ENCODE measurements at regions not wholly inside any gene's neighbourhood (a gene's known extent, or its start where the extent isn't known, plus 50 kb on each side); places are given as distances from the start of the nearest gene placed in this dataset.

DNA sequence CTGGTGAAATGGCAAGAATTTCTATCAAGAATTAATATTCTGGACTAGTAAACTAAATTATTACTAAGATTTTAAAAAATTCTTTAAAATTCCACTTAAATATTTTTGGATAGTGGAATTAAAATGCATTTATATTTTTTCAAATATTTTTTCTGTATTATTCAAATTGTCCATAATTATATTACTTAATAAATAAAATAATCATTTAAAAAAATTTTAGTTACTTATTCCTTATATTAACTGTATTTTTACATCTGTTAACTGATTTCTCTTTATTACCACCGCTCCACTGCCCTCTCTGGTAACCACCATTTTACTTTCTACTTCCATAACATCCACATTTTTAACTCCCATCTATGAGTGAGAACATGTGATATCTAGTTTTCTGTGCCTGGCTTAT, 828.4 kb downstream of the VGLL3 start:
- no peak overlapping the region for H3K27ac Mint-ChIP-seq (ENCODE audit: unreplicated experiment)
- H3K4me3 Mint-ChIP-seq (ENCODE audit: unreplicated experiment) = no peak overlapping the region
- no peak for DNase-seq (ENCODE audit: low spot score)
- TF ChIP-seq, protein P1, sequence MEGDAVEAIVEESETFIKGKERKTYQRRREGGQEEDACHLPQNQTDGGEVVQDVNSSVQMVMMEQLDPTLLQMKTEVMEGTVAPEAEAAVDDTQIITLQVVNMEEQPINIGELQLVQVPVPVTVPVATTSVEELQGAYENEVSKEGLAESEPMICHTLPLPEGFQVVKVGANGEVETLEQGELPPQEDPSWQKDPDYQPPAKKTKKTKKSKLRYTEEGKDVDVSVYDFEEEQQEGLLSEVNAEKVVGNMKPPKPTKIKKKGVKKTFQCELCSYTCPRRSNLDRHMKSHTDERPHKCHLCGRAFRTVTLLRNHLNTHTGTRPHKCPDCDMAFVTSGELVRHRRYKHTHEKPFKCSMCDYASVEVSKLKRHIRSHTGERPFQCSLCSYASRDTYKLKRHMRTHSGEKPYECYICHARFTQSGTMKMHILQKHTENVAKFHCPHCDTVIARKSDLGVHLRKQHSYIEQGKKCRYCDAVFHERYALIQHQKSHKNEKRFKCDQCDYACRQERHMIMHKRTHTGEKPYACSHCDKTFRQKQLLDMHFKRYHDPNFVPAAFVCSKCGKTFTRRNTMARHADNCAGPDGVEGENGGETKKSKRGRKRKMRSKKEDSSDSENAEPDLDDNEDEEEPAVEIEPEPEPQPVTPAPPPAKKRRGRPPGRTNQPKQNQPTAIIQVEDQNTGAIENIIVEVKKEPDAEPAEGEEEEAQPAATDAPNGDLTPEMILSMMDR (IDR thresholded peaks at IDR 0.05) = no peak
- no peaks in the 10 kb centered on the region for H3K27me3 Mint-ChIP-seq (ENCODE audit: low read depth)
- H3K9me3 Mint-ChIP-seq (ENCODE audit: low read depth) = no peaks in the 10 kb centered on the region
- no peaks in the 10 kb centered on the region for H3K4me1 Mint-ChIP-seq (ENCODE audit: low read depth)
- no peaks in the 10 kb centered on the region for H3K36me3 Mint-ChIP-seq (ENCODE audit: low read depth)

DNA sequence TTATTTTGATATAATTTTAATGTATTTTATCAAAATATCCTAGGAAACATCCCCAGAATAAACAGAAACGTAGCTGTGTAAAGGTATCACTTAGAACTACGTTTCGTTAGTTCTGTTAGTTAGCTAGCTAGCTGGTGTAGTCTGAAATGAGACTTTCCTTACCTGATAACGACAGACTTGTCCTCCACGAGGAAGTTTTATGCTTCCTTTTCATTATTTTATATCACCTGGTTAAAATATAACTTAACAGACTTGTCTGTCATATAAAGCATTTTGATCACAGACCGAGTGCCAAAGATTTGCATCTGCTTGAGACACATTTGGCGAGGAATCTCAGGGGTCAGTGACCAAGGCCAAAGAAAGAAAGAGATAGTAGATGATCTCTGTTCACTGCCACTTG, 829.5 kb downstream of the VGLL3 start:
- Mint-ChIP-seq H3K27ac (ENCODE audit: unreplicated experiment) (no peak overlapping the region), H3K27me3 (ENCODE audit: low read depth) (no peaks in the 10 kb centered on the region), H3K9me3 (ENCODE audit: low read depth) (no peaks in the 10 kb centered on the region)

DNA sequence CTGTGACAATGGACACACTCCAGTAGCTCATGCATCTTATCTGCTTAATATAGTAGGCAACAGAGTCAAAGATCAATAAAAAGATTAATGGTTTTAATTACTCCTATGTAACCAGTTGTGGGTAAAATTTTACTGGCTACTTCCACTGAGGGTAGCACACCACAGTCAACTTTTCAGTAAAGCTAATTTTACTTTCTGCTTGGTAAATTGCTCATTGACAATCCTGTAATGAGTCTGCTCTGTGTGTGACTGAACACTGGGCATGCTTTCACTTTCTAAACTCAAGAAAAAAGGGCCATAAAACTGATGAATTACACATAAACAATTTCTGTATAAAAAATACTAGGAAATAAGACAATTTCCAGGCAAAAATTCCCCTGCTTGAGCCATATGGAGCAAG, 838.3 kb downstream of the VGLL3 start:
- H3K36me3 Mint-ChIP-seq (ENCODE audit: low read depth) = no peaks in the 10 kb centered on the region
- H3K9me3 Mint-ChIP-seq (ENCODE audit: low read depth) = no peaks in the 10 kb centered on the region
- no peak overlapping the region for H3K4me3 Mint-ChIP-seq (ENCODE audit: unreplicated experiment)
- no peaks in the 10 kb centered on the region for H3K27me3 Mint-ChIP-seq (ENCODE audit: low read depth)
- DNase-seq (ENCODE audit: low spot score) = no peak
- no peaks in the 10 kb centered on the region for H3K4me1 Mint-ChIP-seq (ENCODE audit: low read depth)
- TF ChIP-seq, protein P1 (IDR thresholded peaks at IDR 0.05) = no peak
- no peak overlapping the region for H3K27ac Mint-ChIP-seq (ENCODE audit: unreplicated experiment)

More for the DNA sequence above, 829.5 kb downstream of the VGLL3 start:
- TF ChIP-seq, protein P1 (IDR thresholded peaks at IDR 0.05) = no peak
- H3K4me1 Mint-ChIP-seq (ENCODE audit: low read depth) = no peaks in the 10 kb centered on the region
- H3K4me3 Mint-ChIP-seq (ENCODE audit: unreplicated experiment) = no peak overlapping the region
- DNase-seq (ENCODE audit: low spot score) = no peak
- no peaks in the 10 kb centered on the region for H3K36me3 Mint-ChIP-seq (ENCODE audit: low read depth)

DNA sequence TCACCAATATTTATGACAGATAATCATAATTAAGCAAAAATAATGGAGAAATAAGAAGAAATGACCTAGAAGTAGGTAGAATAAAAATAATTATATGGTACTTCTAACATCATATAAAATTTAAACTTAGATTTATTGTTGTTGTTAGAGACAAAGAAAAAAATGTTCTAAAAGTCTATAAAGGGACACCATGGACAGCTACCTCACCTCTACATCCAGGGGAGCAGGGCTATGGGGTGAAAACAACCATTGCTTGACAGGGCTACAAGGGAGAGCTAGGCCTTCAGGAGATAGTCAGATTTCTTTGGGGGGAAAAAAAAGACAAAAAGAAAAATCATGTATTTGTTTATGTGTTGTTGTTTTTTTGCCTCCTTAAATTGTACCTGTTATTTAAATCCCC, 841.9 kb downstream of the VGLL3 start:
- H3K4me1 Mint-ChIP-seq (ENCODE audit: low read depth) = no peaks in the 10 kb centered on the region

DNA sequence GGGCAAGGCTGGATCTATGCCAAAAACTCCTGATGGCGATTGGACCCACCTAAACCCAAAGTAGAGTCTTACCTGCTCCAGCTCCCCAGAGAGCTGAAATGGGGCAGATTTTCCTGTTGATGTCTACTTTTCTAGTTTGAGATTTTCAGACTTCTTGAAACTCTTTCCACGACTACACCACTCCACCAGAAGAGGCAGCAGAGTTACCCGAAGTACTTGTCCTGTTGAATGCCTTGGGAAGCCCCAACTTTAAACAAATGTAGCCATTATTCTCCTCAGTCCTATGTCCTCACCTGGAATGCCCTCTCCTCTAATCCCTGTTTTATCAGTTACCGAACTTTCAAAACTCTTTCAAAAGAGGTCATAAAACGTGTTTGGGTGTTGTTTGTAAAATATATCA, 843.8 kb downstream of the VGLL3 start:
- peaks cover 4% of the 10 kb centered on the region for H3K27me3 Mint-ChIP-seq (ENCODE audit: low read depth)
- H3K27ac Mint-ChIP-seq (ENCODE audit: unreplicated experiment) = no peak overlapping the region
- TF ChIP-seq, protein P1 (IDR thresholded peaks at IDR 0.05) = peak; percentile 23
- H3K4me1 Mint-ChIP-seq (ENCODE audit: low read depth) = no peaks in the 10 kb centered on the region
- no peaks in the 10 kb centered on the region for H3K36me3 Mint-ChIP-seq (ENCODE audit: low read depth)
- no peak for DNase-seq (ENCODE audit: low spot score)
- H3K9me3 Mint-ChIP-seq (ENCODE audit: low read depth) = no peaks in the 10 kb centered on the region
- H3K4me3 Mint-ChIP-seq (ENCODE audit: unreplicated experiment) = no peak overlapping the region

More for the DNA sequence above, 841.9 kb downstream of the VGLL3 start:
- DNase-seq (ENCODE audit: low spot score) = no peak
- Mint-ChIP-seq H3K27ac (ENCODE audit: unreplicated experiment) (no peak overlapping the region), H3K4me3 (ENCODE audit: unreplicated experiment) (no peak overlapping the region), H3K36me3 (ENCODE audit: low read depth) (no peaks in the 10 kb centered on the region), H3K27me3 (ENCODE audit: low read depth) (peaks cover 4% of the 10 kb centered on the region), H3K9me3 (ENCODE audit: low read depth) (no peaks in the 10 kb centered on the region)
- TF ChIP-seq, protein P1 (IDR thresholded peaks at IDR 0.05) = no peak
